GM20431 (cell line): ENCODE measurements at regions not wholly inside any gene's neighbourhood (a gene's known extent, or its start where the extent isn't known, plus 50 kb on each side); places are given as distances from the start of the nearest gene placed in this dataset.
"Not testable (repeated sequence)": the region's sequence is repeated elsewhere in the genome, so short reads cannot be mapped to it uniquely, and the experiment has no call there.

Experiments used
- in situ Hi-C: fragments of 300-500 bp; cut with MseI, MboI; formaldehyde crosslinking; loops from one replicate; pipeline ENCODE4 v1.15.0; 2020; ENCODE audit warnings: low sequenced_read_pairs; ENCODE audit not compliant: unreplicated experiment

DNA sequence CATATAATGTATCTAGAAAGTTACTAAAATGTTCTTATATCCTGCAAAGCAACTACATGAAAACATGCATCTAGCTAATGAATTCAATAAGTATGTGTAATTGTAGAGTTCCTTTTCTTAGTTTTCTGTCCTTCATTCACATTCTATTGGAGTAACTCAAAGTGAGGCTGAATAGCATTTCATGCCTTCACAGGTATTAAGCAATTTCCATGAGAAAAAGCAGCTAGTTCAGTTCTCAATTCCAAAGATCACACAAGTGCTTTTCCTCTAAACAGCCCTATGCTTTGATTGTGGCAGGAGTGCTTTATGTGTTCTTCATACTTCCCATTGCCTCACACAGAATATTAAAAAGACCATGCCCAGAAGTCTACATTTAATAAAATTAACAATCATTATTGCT is 274.9 kb downstream of the RFPL4B start:
- in situ Hi-C loops, result no loop called here

DNA sequence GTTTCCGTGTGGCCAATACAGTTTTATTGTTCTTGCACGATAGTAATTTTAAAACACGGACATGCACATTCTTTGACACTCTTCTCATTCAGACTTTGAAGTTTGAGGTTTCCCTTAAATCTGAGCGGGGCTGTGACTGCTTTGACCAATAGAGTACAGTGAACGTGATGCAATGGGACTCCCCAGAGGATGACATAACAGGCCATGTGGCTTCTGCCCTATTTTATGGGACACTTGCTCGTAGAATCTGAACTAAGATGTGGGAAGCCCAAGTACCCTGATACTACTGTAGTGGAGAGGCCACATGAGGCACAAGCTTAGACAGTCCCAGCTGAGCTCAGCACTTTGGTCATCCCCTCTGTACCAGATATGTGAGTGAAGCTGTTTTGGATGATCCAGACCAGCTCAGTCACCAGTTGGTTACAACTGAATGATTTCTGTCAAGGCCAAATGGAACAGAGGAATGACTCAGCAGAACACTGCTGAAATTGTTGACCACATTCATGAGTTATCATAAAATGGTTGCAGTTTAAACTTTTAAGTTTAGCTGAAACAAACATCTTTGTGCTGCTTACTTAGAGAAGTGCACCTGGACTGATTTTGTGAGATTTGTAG is 279.4 kb downstream of the RFPL4B start:
- in situ Hi-C loops, result no loop called here

DNA sequence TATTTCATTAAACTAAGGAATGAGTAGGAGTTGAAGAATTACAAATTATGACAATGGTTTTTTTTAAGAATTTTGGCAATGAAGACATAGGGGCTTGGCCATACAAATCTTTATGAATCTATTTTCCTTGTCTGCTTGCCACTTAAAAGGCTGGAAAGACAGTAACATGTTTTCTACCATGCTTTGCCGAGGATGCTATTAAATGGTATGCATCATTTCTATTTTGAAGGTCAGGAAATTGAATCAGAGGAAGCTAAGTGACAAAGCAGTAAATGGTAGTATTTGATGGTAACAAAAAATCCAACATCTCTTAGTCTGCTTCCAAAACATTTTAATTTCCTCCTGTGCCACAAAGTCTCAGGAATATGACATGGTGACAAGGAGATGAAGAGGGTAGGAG is 287.2 kb downstream of the RFPL4B start:
- in situ Hi-C loops, result no loop called here

DNA sequence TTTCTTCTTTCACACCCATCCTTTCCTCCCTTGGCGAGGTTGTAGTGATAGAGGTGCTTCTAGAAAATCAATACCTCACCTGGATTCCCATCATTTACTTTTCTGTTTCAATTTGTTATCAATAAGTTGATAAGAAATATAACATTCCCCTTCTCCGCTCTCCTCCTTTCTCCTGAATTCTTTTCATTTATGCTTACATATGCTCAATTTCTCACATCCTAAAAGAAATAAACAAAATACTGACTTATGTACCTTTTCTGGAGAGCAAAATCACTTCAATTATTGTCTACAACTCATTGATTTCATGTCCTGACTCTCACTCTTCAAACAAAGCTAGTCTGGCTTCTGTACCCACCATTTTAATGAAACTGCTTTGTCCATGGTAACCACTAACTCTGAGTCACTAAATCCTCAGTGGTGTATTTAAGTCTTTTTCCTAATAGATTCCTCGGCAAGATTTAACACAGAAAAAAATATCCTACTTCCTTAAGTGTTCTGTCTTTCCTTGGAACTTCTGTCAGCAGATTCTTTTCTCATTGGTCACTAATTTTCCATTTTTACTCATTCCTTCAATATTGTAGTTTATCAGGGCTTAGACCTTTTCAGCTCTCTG is 289.6 kb downstream of the RFPL4B start:
- in situ Hi-C loops, result no loop called here

DNA sequence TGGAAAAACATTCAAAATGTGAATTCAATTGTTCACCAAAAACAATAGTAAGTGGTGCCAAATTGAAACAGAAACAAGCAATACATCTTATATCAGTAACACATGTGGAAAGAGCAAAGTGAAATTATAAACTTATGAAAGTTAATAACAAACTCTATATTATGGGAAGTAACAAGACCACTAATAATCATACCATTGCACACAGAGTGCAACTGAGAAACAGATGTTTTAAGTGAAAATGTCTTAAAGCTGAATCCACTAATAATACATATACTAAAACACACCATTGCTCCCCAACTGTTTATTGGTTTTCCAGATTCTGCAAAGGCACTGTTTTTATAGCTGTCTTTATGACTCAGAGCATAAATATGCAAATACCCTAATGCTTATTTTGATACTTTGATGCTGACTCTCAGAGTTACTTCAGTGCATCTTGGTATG is 292.3 kb downstream of the RFPL4B start:
- in situ Hi-C loops, result no loop called here

DNA sequence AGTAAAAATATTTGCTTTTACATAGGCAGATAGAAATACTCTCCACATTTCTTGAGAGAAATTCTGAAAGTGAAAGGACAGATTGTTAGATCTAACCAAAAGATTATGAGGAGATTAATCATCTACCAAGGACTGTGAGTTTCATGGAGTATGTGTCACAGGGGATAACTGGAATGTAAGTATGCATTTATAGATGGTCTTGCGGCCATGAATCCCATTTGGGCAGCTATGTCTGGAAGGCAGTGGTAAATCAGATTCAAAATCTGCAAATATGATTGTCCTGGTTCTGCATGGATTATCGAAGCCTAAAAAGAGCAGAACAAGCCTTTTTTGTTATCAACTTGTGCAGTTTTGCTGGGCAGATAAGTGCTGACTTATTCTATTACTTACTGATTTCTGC is 293.8 kb downstream of the RFPL4B start:
- in situ Hi-C loops, result no loop called here

DNA sequence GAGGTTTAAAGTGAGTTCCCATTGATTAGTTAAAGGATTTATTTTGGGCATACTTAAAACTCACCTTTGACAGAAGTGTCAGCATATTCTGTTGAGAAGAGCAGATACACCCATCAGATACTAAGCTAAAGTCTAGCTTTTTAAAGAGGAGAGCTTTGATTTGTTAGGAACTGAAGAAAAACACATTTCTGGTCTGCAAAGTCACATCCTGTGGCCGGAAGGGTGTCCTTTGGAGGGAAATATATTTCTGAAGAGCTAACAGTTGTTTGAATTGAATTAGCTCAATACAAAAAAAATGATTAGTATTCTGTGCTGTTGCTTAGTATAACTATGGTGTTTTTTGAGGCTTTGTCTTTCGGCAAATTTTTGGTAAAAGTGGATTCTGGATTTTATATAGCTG is 302.7 kb downstream of the RFPL4B start:
- in situ Hi-C loops, result no loop called here

DNA sequence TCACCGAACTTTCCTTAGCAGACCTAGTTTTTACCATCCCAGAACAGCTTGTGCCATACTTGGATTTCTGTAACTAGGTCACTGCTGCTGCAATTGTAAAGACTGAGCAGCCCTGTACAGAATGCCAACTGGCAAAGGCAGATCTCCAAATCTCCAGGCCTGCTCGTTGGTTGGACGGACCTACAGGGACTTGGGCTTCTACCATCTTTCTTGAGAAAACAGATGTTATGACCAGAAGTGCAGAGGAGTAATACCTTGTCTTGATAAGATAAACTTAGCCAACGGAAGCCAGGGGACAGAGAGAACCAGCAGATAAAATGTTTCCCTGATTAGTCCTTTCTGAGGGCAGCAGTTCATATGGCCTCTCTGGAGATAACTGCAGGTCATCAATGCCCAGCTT is 304.1 kb downstream of the RFPL4B start:
- in situ Hi-C loops, result no loop called here

DNA sequence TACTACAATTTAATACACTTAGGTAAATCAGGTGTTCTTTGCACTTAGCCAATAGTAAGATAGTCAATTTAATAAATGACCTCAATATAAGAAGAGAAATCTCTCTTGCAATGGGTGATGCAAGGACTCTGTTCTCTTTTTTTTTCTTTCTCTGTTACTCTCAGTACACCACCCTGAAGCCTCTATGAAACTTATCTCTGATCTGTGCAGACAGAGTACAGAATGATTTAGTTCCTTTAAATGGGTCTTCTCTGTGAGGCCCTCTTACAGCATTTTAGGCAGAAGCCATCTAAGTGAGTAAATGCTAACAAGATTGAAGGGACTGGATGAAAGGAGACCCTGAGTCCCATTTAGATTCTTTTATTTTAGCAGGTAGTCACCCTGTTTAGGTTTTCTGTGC is 312.8 kb downstream of the RFPL4B start:
- in situ Hi-C loops, result no loop called here

DNA sequence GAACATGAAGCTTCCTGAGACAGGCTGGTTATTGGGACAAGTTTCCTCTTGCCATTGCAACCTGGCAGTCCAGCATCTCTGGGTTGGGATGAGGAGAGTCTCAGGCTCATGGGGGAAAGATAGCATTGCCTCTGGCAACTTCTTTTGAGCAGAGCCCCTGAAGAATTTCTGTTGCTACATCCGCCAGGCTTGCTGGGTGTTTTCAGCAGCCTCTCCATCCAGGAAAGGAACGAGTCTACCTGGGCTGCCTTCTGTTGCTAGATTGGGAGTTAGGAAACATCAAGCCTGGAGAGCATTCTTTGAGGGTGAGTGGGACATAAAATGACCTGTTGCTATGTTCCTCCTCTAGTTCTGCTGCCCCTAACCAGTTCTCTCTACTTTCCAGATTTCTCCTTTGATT is 313.5 kb downstream of the RFPL4B start:
- in situ Hi-C loops, result no loop called here

DNA sequence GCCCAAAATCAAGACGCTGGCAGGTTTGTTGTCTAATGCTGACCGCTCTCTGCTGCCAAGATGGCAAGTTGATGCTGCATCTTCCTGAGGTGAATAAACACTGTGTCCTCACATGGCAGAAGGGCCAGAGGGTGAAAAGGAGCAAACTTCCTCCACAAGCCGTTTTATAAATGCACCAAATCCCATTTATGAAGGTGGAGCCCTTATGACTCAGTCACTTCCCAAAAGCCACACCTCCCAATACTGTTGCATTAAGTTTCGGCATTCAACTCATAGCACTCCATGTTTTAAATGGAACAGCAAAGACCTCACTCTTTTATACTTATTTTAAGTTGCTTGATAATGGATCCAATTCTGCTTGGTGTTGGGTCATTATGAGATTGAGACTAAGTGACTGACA is 316.6 kb downstream of the RFPL4B start:
- in situ Hi-C loops, result no loop called here

DNA sequence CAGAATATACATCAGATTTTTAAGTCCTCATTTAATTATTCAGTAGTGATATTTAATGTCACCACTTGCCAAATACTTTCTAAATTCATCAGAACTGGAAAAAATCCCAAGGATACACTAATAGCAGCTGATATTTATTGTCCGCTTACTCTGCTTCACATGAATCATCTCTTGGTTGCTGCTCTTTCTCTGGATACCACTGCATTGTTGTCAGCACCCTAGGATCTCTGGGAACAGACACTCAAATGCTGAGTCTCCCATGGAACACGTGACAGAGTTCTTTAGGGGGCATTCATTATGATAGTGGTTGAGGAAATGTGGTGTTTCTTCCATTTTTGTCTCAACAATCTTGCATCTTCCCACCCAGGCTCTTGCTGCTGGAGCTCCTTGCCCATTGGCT is 318.0 kb downstream of the RFPL4B start:
- in situ Hi-C loops, result no loop called here

DNA sequence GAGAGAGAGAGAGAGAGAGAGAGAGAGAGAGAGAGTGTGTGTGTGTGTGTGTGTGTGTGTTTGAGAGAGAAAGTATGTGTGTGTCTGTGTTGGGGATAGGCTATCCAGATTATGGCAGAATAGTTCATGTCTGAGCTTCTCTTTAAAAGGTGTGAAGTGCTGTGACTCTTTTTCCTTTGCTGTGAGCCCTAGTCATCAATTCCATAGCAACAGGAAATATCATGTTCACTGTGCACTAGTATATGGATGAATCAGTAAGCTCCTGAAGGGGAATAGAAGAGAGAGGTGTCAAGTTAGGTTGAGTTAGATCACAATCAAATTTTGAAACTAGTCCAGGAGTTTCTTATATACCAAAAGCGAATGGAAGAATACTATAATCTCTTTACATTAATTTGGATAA is 318.7 kb downstream of the RFPL4B start:
- in situ Hi-C loops, result no loop called here

DNA sequence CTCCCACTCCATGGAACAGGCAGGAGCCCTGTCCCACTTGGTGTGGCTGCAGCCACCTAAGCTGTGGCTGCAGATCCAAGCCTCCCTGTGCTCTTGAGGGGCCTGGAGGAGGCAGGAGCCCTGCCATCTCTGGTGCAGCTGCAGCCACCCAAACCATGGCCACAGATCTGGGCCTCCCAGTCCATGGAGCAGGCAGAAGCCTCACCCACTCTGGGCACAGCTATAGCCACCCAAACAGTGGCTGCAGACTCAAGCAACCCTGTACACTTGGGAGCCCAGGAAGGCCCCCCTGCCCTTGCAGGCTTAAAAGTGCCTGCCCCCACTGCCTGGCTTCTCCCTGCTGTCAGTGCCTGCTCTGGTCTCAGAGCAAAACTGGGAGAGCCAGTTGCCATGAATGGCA is 320.3 kb downstream of the RFPL4B start:
- in situ Hi-C loops, result no loop called here

DNA sequence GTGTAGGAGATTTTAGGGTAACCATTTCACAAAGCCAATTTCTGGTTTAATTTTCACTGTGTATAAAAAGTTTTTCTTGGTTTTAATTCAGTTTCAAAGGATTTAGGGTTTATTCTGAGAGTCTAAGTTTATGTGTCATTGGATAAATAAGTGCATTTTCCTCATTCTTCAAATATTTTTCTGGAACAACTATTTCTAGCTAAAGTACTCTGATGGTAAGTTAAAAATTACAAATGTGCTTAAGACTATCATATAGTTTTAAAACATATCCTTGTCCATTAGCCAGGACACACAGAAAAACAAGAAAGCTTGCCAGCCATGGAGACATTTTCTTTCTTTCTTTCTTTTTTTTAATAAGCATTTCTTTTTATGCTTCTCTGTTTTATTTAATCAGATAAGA is 333.0 kb downstream of the RFPL4B start:
- in situ Hi-C loops, result no loop called here

DNA sequence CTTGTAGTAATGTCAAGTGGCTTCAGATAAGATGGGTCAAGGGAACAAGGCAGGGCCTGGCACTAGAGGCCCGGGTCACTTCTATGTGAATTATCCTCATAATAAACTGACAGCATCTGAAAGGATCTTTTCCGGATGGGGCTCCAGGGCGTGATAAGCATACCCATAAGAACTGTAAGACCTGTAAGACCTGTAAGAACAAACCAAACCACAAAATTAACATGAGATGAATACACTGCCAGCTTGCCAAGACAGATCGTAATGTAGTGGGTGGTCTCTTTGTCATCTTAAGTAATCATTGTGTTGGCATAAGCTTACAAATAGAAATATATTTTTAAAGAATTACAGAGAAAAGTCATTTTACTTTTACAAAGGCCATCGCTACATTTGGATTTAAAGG is 334.9 kb downstream of the RFPL4B start:
- in situ Hi-C loops, result no loop called here

DNA sequence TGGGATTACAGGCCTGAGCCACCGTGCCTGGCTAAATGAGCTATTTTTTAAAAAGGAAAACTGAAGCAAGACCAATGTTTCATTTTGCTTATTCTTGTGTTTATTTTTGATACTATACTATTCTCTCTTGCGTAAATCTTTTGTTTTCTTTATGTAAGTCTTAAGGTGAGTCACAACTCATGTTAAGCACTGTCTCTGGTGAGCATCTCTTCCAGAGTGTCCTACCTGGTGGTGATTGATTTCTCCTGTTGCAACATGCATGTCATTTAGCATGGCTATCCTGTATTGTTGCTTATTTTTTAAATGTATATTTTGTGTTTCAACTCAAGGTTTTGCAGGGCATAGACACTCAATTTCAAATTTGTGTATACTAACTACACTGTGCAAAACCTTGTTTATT is 336.0 kb downstream of the RFPL4B start:
- in situ Hi-C loops, result no loop called here

DNA sequence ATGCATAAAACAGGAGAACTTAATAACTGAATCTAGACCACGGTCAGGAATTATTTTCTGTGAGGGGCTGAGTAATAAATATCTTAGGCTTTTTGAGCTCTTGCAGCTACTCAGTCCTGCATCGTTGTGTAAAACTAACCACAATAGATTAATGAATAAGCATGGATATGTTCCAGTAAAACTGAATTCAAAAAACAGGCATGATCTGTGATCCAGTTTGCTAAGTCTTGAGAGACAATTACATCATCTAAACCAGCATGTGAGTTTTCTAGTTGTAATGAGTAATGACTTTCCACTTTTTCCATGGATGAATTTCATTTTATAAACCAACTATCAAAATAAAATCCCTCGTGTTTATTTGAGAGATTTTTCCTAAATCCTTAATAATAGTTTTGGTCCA is 336.8 kb downstream of the RFPL4B start:
- in situ Hi-C loops, result no loop called here

DNA sequence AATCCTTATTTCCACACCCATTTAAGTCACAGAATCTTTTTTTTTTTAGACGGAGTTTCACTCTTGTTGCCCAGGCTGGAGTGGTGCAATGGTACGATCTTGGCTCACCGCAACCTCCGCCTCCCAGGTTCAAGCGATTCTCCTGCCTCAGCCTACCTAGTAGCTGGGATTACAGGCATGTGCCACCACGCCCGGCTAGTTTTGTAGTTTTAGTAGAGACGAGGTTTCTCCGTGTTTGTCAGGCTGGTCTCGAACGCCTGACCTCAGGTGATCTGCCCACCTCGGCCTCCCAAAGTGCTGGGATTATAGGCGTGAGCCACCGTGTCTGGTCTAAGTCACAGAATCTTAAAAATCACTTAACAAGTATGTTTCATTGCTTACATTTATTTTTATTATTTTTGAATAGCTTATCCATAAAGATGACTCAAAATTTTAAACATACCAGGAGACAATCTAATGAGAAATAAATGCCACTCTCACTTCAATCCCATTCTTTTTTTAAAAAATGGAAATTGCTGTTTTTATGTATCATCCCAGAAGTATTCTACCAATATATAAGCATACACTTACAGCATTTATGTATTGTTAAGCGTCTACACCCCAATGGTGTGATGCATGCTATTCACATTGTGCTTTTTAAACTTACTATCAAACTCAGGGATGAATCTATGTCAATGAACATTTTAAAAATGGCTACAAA is 338.5 kb downstream of the RFPL4B start:
- in situ Hi-C loops, result not testable (repeated sequence)

DNA sequence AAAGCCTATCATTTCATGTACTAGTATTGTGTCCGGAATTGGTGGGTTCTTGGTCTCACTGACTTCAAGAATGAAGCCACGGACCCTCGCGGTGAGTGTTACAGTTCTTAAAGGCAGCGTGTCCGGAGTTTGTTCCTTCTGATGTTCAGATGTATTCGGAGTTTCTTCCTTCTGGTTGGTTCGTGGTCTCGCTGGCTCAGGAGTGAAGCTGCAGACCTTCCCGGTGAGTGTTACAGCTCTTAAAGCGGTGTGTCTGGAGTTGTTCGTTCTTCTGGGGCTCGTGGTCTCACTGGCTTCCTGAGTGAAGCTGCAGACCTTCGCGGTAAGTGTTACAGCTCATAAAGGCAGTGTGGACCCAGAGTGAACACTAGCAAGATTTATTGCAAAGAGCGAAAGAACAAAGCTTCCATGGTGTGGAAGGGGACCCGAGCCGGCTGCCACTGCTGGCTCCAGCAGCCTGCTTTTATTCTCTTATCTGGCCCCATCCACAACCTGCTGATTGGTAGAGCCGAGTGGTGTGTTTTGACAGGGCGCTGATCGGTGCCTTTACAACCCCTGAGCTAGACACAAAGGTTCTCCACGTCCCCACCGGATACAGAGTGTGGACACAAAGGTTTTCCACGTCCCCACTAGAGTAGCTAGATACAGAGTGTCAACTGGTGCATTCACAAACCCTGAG is 341.5 kb downstream of the RFPL4B start:
- in situ Hi-C loops, result not testable (repeated sequence)

DNA sequence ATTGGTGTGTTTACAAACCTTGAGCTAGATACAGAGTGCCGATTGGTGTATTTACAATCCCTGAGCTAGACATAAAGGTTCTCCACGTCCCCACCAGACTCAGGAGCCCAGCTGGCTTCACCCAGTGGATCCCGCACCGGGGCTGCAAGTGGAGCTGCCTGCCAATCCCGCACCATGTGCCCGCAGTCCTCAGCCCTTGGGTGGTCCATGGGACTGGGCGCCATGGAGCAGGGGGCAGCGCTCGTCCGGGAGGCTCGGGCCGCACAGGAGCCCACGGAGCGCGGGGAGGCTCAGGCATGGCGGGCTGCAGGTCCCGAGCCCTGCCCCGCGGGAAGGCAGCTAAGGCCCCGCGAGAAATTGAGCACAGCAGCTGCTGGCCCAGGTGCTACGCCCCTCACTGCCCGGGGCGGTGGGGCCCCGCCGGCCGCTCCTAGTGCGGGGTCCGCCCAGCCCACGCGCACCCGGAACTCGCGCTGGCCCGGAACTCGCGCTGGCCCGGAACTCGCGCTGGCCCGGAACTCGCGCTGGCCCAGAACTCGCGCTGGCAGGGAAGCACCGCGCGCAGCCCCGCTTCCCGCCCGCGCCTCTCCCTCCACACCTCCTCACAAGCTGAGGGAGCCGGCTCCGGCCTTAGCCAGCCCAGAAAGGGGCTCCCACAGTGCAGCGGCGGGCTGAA is 342.2 kb downstream of the RFPL4B start:
- in situ Hi-C loops, result not testable (repeated sequence)
